Activated naive CD4-positive, alpha-beta T cell treated with anti-CD3 and anti-CD28 coated beads for 36 hours (primary cell): ENCODE measurements at regions not wholly inside any gene's neighbourhood (a gene's known extent, or its start where the extent isn't known, plus 50 kb on each side); places are given as distances from the start of the nearest gene placed in this dataset.

Experiments used
- CTCF ChIA-PET: fragments of 350-600 bp; sonication (Branson Sonifier 250); formaldehyde crosslinking; loops from one replicate; lab custom pipeline; 2021; ENCODE audit warnings: antibody characterized with exemption; lab: Charles Lee
- DNase-seq: peaks from one replicate; pipeline ENCODE4 v3.0.0-alpha.2; 2020
- H3K27ac Mint-ChIP-seq: one replicate; pipeline ENCODE4 v1.8.0; 2021; ENCODE audit warnings: mild to moderate bottlenecking, mixed read lengths
- H3K27me3 Mint-ChIP-seq: one replicate; pipeline ENCODE4 v1.8.0; 2021; ENCODE audit warnings: low read depth, mixed read lengths
- H3K36me3 Mint-ChIP-seq: one replicate; pipeline ENCODE4 v1.8.0; 2021; ENCODE audit warnings: low read depth, mixed read lengths
- H3K4me1 Mint-ChIP-seq: one replicate; pipeline ENCODE4 v1.8.0; 2021; ENCODE audit warnings: low read depth, mixed read lengths
- H3K4me3 Mint-ChIP-seq: one replicate; pipeline ENCODE4 v1.8.0; 2021; ENCODE audit warnings: mild to moderate bottlenecking, moderate library complexity, mixed read lengths
- H3K9me3 Mint-ChIP-seq: one replicate; pipeline ENCODE4 v1.8.0; 2021; ENCODE audit warnings: mixed read lengths
- intact Hi-C: fragments of 100-400 bp; cut with micrococcal nuclease; formaldehyde crosslinking; loops from one replicate; pipeline ENCODE4 v1.15.1; 2023

GRCh38 chr1:101741910-101742309, 254.8 kb downstream of the OLFM3 start:
- CTCF ChIA-PET: interaction anchor here (0.7 kb wide), 1 partner anchor 57 kb away, joined by 3 read pairs; no protein-coding TSS in a partner anchor
- Mint-ChIP-seq H3K4me1 (no peaks in the 10 kb centered on the region), H3K36me3 (no peaks in the 10 kb centered on the region), H3K4me3 (no peak overlapping the region), H3K27me3 (no peaks in the 10 kb centered on the region), H3K27ac (no peak overlapping the region), H3K9me3 (no peaks in the 10 kb centered on the region)
- intact Hi-C loops: no loop called here
- no peak for DNase-seq

- no peak for DNase-seq
- H3K9me3 Mint-ChIP-seq: no peaks in the 10 kb centered on the region
- H3K27ac Mint-ChIP-seq: no peak overlapping the region
- H3K36me3 Mint-ChIP-seq: no peaks in the 10 kb centered on the region
- H3K27me3 Mint-ChIP-seq: no peaks in the 10 kb centered on the region
- H3K4me1 Mint-ChIP-seq: no peaks in the 10 kb centered on the region
- CTCF ChIA-PET: no interaction called here
- intact Hi-C loops: no loop called here
- H3K4me3 Mint-ChIP-seq: no peak overlapping the region
These were observed 254.2 kb downstream of the OLFM3 start for GRCh38 chr1:101742509-101742908.

- Mint-ChIP-seq H3K27ac (no peak overlapping the region), H3K36me3 (no peaks in the 10 kb centered on the region), H3K4me3 (no peak overlapping the region), H3K27me3 (no peaks in the 10 kb centered on the region), H3K4me1 (no peaks in the 10 kb centered on the region), H3K9me3 (no peaks in the 10 kb centered on the region)
- intact Hi-C loops: no loop called here
- no peak for DNase-seq
- CTCF ChIA-PET: interaction anchor here (0.6 kb wide), 1 partner anchor 216 kb away, joined by 3 read pairs; no protein-coding TSS in a partner anchor
These were observed 251.0 kb downstream of the OLFM3 start for GRCh38 chr1:101745551-101746270.

- Mint-ChIP-seq H3K4me1 (no peaks in the 10 kb centered on the region), H3K27ac (no peak overlapping the region), H3K36me3 (no peaks in the 10 kb centered on the region), H3K27me3 (no peaks in the 10 kb centered on the region), H3K4me3 (no peak overlapping the region), H3K9me3 (no peaks in the 10 kb centered on the region)
- DNase-seq: no peak
- CTCF ChIA-PET: interaction anchor here (0.6 kb wide), 1 partner anchor 66 kb away, joined by 4 read pairs; no protein-coding TSS in a partner anchor
- intact Hi-C loops: no loop called here
These were observed 248.6 kb downstream of the OLFM3 start for GRCh38 chr1:101748077-101748476.
